H1 (cell line): ENCODE measurements at regions not wholly inside any gene's neighbourhood (a gene's known extent, or its start where the extent isn't known, plus 50 kb on each side); places are given as distances from the start of the nearest gene placed in this dataset.

Experiments used
- PHF8 ChIP-seq: fragments of 200-600 bp; sonication (generic); conservative IDR thresholded peaks from 2 replicates; pipeline ENCODE4 v1.7.1; 2012; ENCODE audit warnings: low read depth, mild to moderate bottlenecking, inconsistent platforms, low read length, moderate library complexity
- RFX5 ChIP-seq: IDR thresholded peaks from 2 replicates; pipeline ENCODE4 v1.6.1; 2011; ENCODE audit warnings: low read depth, low read length, improper control_type of control experiment, borderline replicate concordance
- SP4 ChIP-seq: IDR thresholded peaks from 2 replicates; pipeline ENCODE4 v1.6.1; 2012; ENCODE audit warnings: low read length, inconsistent platforms
- TAF1 ChIP-seq: IDR thresholded peaks from 2 replicates; pipeline ENCODE4 v1.6.1; 2011; ENCODE audit warnings: mild to moderate bottlenecking, low read depth, low read length
- ZNF274 ChIP-seq: IDR thresholded peaks from 2 replicates; pipeline ENCODE4 v1.7.0; 2012; ENCODE audit warnings: low read length, borderline replicate concordance; ENCODE audit errors: extremely low read depth

- TF ChIP-seq PHF8 = no peak
- no peak for TF ChIP-seq ZNF274
- TF ChIP-seq TAF1 = no peak
- TF ChIP-seq RFX5 = no peak
- TF ChIP-seq SP4 = no peak
Measured at GRCh38 chr2:10184421-10184820, 61.9 kb downstream of the RRM2 start (continued).
